ENCODE measurements at regions not wholly inside any gene's neighbourhood (a gene's known extent, or its start where the extent isn't known, plus 50 kb on each side); places are given as distances from the start of the nearest gene placed in this dataset.

DNA sequence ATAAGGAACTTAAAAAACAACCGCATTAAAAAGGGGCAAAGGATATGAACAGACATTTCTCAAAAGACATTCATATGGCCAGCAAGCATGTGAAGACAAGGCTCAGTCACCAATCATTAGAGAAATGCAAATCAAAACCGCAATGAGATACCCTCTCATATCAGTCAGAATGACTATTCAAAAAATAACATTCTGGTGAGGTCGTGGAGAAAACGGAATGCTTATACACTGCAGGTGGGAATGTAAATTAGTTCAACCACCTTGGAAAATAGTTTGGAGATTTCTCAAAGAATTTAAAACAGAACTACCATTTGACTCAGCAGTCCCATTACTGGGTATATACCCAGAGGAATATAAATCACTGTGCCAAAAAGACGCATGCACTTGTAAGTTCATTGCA lies 496.6 kb upstream of the SGO1 start:
- H3K4me1 Mint-ChIP-seq = no peaks in the 10 kb centered on the region
- H3K27ac Mint-ChIP-seq = no peak overlapping the region
- intact Hi-C loops (cut with DNase I, micrococcal nuclease) = no loop called here
- no peak for ATAC-seq
- no peaks in the 10 kb centered on the region for H3K27me3 Mint-ChIP-seq
- ChIA-PET POLR2A (no interaction called here), CTCF (no interaction called here)
- H3K36me3 Mint-ChIP-seq (ENCODE audit: low read depth) = no peaks in the 10 kb centered on the region
- H3K4me3 Mint-ChIP-seq = no peak overlapping the region
- no peak for DNase-seq
- H3K9me3 Mint-ChIP-seq (ENCODE audit: low read depth) = peaks cover 30% of the 10 kb centered on the region

GRCh38 chr3:20680990-20681628 lies 495.1 kb upstream of the SGO1 start:
- Mint-ChIP-seq H3K36me3 (ENCODE audit: low read depth) (no peaks in the 10 kb centered on the region), H3K4me1 (no peaks in the 10 kb centered on the region), H3K27me3 (no peaks in the 10 kb centered on the region), H3K27ac (no peak overlapping the region), H3K9me3 (ENCODE audit: low read depth) (peaks cover 31% of the 10 kb centered on the region), H3K4me3 (no peak overlapping the region)
- POLR2A ChIA-PET = no interaction called here
- DNase-seq (no peak), ATAC-seq (no peak)
- intact Hi-C loops (cut with DNase I, micrococcal nuclease) = no loop called here
- CTCF ChIA-PET = no interaction called here

GRCh38 chr3:20673866-20674265 lies 487.9 kb upstream of the SGO1 start:
- DNase-seq (no peak), ATAC-seq (no peak)
- peaks cover 10% of the 10 kb centered on the region for H3K9me3 Mint-ChIP-seq (ENCODE audit: low read depth)
- no peak overlapping the region for H3K4me3 Mint-ChIP-seq
- intact Hi-C loops (cut with DNase I, micrococcal nuclease) = no loop called here
- POLR2A ChIA-PET = no interaction called here
- no peaks in the 10 kb centered on the region for H3K27me3 Mint-ChIP-seq
- CTCF ChIA-PET = no interaction called here
- H3K4me1 Mint-ChIP-seq = no peaks in the 10 kb centered on the region
- H3K36me3 Mint-ChIP-seq (ENCODE audit: low read depth) = no peaks in the 10 kb centered on the region
- no peak overlapping the region for H3K27ac Mint-ChIP-seq

DNA sequence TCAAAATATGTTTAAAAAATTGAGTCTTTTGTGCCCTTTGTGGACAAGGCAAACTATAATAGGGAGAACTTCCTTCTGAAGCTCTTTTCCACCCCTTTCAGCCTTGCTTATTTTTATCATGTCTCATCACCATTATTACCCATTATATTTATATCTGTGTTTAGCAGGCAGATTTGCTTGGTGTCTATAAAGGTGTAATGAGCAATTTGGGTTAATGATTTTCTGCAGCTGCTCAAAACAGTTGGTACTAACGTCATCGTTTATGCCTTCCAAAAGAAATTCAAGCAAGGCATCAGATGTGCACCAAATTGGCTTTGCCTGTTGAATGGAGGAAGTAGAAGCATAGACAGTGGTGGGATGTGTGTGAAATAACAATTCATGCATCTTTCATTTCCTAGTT lies 483.7 kb upstream of the SGO1 start:
- CTCF ChIA-PET = no interaction called here
- peaks cover 4% of the 10 kb centered on the region for H3K9me3 Mint-ChIP-seq (ENCODE audit: low read depth)
- no peak overlapping the region for H3K27ac Mint-ChIP-seq
- POLR2A ChIA-PET = no interaction called here
- no peaks in the 10 kb centered on the region for H3K27me3 Mint-ChIP-seq
- no peak overlapping the region for H3K4me3 Mint-ChIP-seq
- no peaks in the 10 kb centered on the region for H3K36me3 Mint-ChIP-seq (ENCODE audit: low read depth)
- H3K4me1 Mint-ChIP-seq = no peaks in the 10 kb centered on the region
- intact Hi-C loops (cut with DNase I, micrococcal nuclease) = no loop called here
- DNase-seq = no peak
- ATAC-seq = no peak

DNA sequence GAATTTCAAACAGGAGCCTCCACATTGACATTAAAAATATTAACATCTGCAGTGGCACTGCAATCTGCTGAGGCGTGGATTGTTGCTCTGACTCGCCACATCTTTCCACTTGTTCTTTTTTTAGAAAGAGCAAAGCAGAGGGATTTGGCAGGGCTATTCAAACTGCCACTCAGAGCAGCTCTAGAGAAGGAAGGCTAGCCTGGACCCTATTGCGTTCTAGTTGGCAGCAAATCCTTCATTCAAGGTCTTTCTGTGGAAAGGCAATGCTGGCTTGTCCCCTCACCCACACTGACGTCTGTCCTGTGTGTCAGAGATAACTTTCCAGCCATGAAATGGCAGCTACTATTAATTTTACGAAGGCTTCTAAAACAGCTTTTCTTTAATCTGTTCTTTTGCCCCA lies 483.2 kb upstream of the SGO1 start:
- Mint-ChIP-seq H3K36me3 (ENCODE audit: low read depth) (no peaks in the 10 kb centered on the region), H3K27me3 (no peaks in the 10 kb centered on the region), H3K4me1 (no peaks in the 10 kb centered on the region), H3K4me3 (no peak overlapping the region), H3K9me3 (ENCODE audit: low read depth) (peaks cover 4% of the 10 kb centered on the region), H3K27ac (no peak overlapping the region)
- ChIA-PET POLR2A (no interaction called here), CTCF (no interaction called here)
- no peak for ATAC-seq
- no peak for DNase-seq
- intact Hi-C loops (cut with DNase I, micrococcal nuclease) = no loop called here

GRCh38 chr3:20668411-20668810 lies 482.4 kb upstream of the SGO1 start:
- no peaks in the 10 kb centered on the region for H3K36me3 Mint-ChIP-seq (ENCODE audit: low read depth)
- no peak overlapping the region for H3K4me3 Mint-ChIP-seq
- H3K4me1 Mint-ChIP-seq = no peaks in the 10 kb centered on the region
- H3K27ac Mint-ChIP-seq = no peak overlapping the region
- peaks cover 4% of the 10 kb centered on the region for H3K9me3 Mint-ChIP-seq (ENCODE audit: low read depth)
- intact Hi-C loops (cut with DNase I, micrococcal nuclease) = no loop called here
- H3K27me3 Mint-ChIP-seq = no peaks in the 10 kb centered on the region
- no peak for ATAC-seq
- ChIA-PET POLR2A (no interaction called here), CTCF (no interaction called here)
- no peak for DNase-seq

DNA sequence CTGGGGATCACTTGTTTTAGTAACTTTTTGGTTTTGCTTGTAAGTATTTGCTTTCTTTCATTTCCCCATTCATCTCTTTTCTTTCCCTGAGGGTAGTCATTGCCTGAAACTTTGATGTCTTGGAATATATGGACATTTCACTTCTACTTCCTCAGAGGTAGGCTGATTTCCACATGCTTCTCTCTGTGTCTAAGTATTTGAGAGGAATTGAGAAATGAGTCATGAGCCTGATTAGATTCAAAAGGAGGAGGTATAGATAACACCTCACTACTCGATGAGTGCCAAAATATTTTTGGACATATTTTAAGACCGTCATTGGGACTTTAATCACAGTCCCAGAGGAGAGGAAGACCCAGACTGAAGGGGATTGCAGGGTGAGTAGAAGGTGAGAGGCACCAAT lies 480.1 kb upstream of the SGO1 start:
- no peaks in the 10 kb centered on the region for H3K27me3 Mint-ChIP-seq
- no peaks in the 10 kb centered on the region for H3K4me1 Mint-ChIP-seq
- no peaks in the 10 kb centered on the region for H3K36me3 Mint-ChIP-seq (ENCODE audit: low read depth)
- peaks cover 2% of the 10 kb centered on the region for H3K9me3 Mint-ChIP-seq (ENCODE audit: low read depth)
- DNase-seq = no peak
- intact Hi-C loops (cut with DNase I, micrococcal nuclease) = no loop called here
- H3K27ac Mint-ChIP-seq = no peak overlapping the region
- POLR2A ChIA-PET = no interaction called here
- CTCF ChIA-PET = no interaction called here
- ATAC-seq = no peak
- no peak overlapping the region for H3K4me3 Mint-ChIP-seq

DNA sequence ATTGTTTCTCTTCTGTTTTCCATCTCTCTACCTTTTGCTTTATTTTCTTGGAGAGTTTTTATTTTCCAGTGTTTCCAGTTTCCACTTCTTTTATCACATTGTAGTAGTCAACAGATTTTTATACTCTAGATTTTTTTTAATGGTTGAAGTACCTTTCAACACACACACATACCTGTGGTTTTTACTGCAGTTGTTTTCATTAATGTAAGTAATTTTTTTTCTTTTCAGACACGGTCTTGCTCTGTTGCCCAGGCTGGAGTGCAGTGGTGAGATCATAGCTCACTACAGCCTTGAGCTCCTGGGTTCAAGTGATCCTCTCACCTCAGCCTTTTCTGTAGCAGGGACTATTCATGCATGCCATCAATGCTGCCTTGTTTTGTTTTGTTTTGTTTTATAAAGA lies 472.5 kb upstream of the SGO1 start:
- peaks cover 2% of the 10 kb centered on the region for H3K9me3 Mint-ChIP-seq (ENCODE audit: low read depth)
- H3K4me3 Mint-ChIP-seq = no peak overlapping the region
- ChIA-PET CTCF (no interaction called here), POLR2A (no interaction called here)
- intact Hi-C loops (cut with DNase I, micrococcal nuclease) = no loop called here
- no peak for DNase-seq
- no peak overlapping the region for H3K27ac Mint-ChIP-seq
- no peaks in the 10 kb centered on the region for H3K27me3 Mint-ChIP-seq
- peaks cover 2% of the 10 kb centered on the region for H3K36me3 Mint-ChIP-seq (ENCODE audit: low read depth)
- no peak for ATAC-seq
- no peaks in the 10 kb centered on the region for H3K4me1 Mint-ChIP-seq

DNA sequence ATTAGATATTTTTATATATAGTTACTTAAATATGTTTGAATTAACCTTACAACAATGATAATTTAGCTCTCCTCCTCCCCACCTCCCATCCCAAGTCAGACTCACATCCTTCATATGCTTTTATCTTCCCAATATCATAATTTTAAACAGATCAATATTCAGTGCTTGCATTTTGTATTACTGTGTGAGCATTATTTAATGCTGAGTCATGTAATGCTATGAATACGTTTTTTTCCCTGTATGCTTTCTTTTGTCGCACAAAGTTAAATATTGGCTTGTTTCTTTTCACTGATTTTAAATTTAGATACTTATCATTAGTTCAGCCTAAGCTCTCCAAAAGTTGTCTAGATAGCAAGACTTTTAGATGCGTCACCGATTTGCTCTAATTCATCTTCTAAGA lies 471.6 kb upstream of the SGO1 start:
- DNase-seq = no peak
- ChIA-PET CTCF (no interaction called here), POLR2A (no interaction called here)
- Mint-ChIP-seq H3K4me3 (no peak overlapping the region), H3K4me1 (no peaks in the 10 kb centered on the region), H3K27me3 (no peaks in the 10 kb centered on the region), H3K9me3 (ENCODE audit: low read depth) (no peaks in the 10 kb centered on the region), H3K36me3 (ENCODE audit: low read depth) (peaks cover 2% of the 10 kb centered on the region), H3K27ac (no peak overlapping the region)
- no peak for ATAC-seq
- intact Hi-C loops (cut with DNase I, micrococcal nuclease) = no loop called here

- Mint-ChIP-seq H3K4me3 (no peak overlapping the region), H3K9me3 (ENCODE audit: low read depth) (peaks cover 4% of the 10 kb centered on the region), H3K36me3 (ENCODE audit: low read depth) (peaks cover 2% of the 10 kb centered on the region), H3K4me1 (no peaks in the 10 kb centered on the region), H3K27me3 (no peaks in the 10 kb centered on the region), H3K27ac (no peak overlapping the region)
- ChIA-PET POLR2A (no interaction called here), CTCF (no interaction called here)
- intact Hi-C loops (cut with DNase I, micrococcal nuclease) = no loop called here
- ATAC-seq (no peak), DNase-seq (no peak)
Measured at GRCh38 chr3:20652231-20652986, 466.4 kb upstream of the SGO1 start.

DNA sequence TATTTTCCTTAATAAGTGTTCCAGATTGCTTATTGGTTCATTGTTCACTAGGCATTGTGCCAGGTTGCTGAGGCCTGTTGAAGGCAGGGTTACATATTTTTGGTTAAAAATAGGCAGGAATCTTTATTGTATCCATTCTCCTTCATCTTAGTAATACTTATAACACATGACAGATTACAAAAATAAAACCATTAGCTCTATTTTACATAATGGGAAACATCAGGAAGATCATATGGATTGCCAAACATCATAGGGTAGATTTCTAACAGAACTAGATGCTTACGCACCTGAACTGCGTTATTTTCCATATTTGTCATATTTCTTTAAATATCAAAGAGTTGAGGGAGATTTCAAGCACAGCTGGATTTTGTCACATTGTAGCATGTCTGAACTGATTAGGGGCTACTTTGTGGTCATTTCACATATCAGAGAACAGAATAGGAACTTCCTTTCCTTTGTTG lies 462.9 kb upstream of the SGO1 start:
- H3K4me3 Mint-ChIP-seq = no peak overlapping the region
- no peaks in the 10 kb centered on the region for H3K36me3 Mint-ChIP-seq (ENCODE audit: low read depth)
- CTCF ChIA-PET = no interaction called here

GRCh38 chr3:20648294-20648693 lies 462.3 kb upstream of the SGO1 start:
- POLR2A ChIA-PET = no interaction called here
- no peak for DNase-seq
- Mint-ChIP-seq H3K27me3 (no peaks in the 10 kb centered on the region), H3K27ac (no peak overlapping the region), H3K36me3 (ENCODE audit: low read depth) (no peaks in the 10 kb centered on the region), H3K4me3 (no peak overlapping the region), H3K9me3 (ENCODE audit: low read depth) (peaks cover 6% of the 10 kb centered on the region), H3K4me1 (no peaks in the 10 kb centered on the region)
- ATAC-seq = no peak
- intact Hi-C loops (cut with DNase I, micrococcal nuclease) = no loop called here
- CTCF ChIA-PET = no interaction called here

More for the DNA sequence above, 462.9 kb upstream of the SGO1 start:
- peaks cover 6% of the 10 kb centered on the region for H3K9me3 Mint-ChIP-seq (ENCODE audit: low read depth)
- no peaks in the 10 kb centered on the region for H3K27me3 Mint-ChIP-seq
- H3K4me1 Mint-ChIP-seq = no peaks in the 10 kb centered on the region
- DNase-seq (no peak), ATAC-seq (no peak)
- POLR2A ChIA-PET = no interaction called here
- no peak overlapping the region for H3K27ac Mint-ChIP-seq
- intact Hi-C loops (cut with DNase I, micrococcal nuclease) = no loop called here
